HG02943 (cell line): ENCODE measurements at regions not wholly inside any gene's neighbourhood (a gene's known extent, or its start where the extent isn't known, plus 50 kb on each side); places are given as distances from the start of the nearest gene placed in this dataset.

Experiments
- ATAC-seq: cut with Tn5 transposase; IDR thresholded peaks from one replicate; pipeline ENCODE4 v1.9.1; 2021; ENCODE audit warnings: mild to moderate bottlenecking, low read depth, moderate library complexity; ENCODE audit not compliant: unreplicated experiment

DNA sequence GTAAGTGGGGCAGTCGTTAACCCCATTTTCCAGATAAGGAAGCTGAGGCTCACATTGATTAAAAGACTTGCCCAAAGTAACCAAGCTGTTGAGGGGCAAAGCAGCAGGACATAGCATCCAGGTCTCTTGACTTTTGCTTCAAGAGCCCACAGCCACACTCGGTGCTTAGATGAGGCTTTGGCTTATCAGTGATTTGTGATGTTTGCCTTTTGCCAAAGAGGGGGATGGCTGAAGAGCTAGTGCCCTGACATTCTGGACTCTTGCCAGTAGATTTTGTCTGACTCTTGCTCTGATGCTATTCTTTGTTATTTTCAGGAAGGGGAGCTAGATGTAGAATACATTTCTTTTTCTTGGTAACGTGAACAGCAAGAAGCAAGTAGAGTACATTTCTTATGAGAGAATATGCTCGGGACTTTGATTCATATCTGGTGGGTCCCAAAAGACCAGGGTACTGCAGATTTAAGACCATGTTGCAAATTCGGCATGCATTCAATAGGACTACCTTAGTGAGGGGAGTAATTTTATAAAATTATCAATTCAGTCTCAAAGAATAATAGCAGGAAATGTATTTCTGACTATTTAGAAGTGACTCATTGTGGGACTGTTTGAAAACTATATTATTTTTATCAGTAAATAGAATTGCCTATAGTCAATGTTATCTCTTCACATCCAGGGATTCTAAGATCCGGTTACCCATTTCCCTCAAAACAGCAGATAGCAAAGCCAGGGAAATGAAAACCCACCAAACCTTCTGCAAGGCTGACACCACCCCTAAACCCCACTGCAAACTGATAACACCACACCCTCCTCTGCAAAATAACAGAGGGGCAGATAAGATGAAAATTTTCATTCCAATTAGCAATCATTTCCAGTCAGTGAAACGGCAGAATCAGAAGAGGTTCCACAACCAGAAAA, 180.0 kb upstream of the BMPER start:
- ATAC-seq = no peak

DNA sequence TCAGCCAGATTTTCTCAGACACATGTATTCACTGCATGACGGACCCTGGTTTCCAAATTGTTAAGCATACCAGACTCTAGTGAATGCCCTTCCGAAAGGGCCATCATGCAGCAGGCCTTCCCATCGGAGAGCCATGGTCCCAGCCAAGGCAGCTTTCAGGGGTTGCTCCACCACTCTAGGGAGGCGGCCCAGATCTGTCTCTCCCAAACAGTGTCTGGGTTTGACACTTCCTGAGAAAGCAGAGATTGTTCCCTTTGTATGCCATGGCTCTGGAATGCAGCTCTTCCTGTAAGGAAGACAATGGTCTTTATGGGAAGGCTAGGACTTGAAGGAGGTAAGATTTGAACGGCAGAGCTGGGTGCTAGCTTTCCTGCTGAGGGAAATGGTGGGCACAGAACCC, 178.8 kb upstream of the BMPER start:
- ATAC-seq = no peak

GRCh38 chr7:33727315-33727714, 178.0 kb upstream of the BMPER start:
- ATAC-seq = no peak

DNA sequence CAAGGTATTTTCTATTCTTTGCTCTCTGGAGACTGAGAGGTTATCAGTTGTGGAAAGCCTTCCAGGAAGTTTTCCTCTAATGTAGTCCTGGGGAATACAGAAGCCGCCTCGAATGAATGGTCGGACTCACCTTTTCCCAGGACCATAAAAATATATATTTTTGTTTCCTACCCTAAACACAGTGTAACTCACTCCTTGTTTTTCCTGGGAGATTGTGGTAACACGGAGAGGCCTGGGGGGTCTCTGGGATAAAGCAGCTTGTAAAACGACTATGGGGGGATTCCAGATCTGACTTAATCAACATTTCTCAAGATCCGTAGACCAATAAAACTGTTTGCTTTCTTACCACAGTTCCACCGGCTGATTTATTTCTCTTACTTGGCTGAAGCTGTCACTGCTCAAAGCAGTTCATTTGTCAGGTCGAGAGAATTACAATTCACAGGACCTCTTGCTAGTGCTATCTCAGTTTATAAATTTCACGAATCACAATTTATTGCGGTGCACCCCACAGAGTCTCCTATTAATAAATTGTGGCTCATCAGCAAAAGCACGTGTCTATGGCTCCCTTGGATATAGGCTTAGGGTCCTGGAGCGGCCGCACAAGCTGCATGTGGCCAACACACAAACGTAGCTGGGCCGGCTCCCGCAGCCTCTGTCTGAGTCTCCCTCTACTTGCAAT, 176.3 kb upstream of the BMPER start:
- ATAC-seq = no peak

- ATAC-seq = no peak
Measured at GRCh38 chr7:33729726-33730125, 175.6 kb upstream of the BMPER start.

DNA sequence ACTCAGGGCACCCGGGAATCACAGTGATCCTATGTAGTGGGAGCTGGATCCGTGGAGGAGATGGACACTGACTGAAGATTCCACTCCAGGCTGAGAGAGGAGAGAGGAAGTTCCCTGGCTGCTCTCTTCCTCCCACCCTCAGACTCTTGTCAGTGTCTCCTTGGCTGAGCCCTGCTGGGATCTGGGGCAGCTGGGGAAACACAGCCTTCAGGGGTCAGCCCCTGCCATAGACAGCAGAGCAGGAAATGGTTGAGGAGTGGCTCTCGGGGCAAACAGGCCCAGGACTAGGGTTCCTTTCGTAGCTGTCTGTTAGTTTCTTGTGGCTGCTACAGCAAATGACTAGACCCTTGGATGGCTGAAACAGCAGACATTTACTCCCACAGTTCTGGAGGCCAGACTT, 174.4 kb upstream of the BMPER start:
- no peak for ATAC-seq

DNA sequence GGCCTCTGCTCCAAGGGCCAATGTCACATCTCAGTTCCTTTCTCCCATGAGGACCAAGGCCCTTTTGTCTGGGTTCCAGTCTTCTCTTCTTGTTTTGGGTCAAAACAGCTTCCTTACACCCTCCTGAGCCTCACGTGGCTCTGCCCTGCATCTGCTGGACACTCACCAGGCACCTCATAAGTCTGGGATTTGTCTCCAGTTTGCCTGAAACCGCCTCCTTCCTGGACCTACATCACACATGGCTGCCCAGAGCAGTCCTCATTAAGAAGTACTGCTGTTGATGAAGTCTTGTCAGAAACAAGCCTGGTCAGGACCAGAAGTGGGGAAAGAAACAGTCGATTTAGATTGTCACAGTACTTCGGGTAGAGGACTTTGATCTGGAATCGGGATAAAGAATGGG, 173.4 kb upstream of the BMPER start:
- no peak for ATAC-seq

DNA sequence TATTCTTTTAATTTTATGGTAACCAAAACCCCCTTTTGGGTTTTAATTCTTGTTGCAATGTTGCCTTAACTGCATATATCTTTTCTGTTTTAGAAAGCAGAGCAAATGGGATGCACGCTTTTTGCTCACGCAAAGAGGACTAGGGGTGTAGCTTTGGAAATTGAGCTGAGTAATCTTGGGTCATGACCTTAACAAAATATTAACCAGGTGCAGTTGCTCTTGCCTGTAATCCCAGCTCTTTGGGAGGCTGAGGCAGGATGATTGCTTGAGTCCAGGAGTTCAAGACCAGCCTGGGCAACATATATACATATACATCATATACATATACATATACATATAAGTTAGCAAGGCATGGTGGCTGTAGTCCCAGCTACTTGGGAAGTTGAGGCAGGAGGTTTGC, 172.9 kb upstream of the BMPER start:
- no peak for ATAC-seq

GRCh38 chr7:33733870-33734650, 171.3 kb upstream of the BMPER start:
- ATAC-seq = no peak

- ATAC-seq = no peak
Measured at GRCh38 chr7:33735403-33735802, 169.9 kb upstream of the BMPER start.

DNA sequence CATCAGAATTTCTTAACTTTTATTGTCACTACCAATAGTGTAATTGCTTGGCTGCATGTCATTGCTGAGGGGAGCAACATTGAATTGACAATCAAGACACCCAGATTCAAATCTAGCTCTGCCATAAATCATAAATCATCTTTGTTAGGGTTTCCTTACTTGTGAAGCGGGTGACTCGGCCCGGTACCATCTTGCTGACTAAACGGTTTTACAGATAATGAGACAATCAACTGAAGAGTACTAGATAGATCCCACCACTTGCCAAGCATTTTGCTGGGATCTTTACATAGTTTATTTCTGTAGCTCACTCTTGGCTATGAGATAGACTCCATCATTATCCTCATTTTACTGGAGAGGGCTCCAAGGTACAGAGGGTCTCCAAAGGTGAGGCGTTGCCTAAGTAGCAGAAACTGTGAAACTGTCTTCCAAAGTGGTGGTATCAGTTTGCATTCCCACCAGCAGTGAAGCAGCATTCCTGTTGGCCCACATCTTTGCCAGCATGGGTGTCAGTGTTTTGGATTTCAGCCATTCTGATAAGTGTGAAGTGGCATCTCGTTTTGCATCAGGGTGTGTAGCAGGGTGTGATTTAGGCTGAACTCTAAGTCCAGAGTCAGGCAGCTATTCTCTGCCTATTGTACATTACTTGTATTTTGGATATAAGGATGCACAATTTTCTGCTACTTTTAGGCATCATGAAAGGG, 168.7 kb upstream of the BMPER start:
- ATAC-seq = no peak

- no peak for ATAC-seq
Measured at GRCh38 chr7:33738260-33738935, 166.9 kb upstream of the BMPER start.

GRCh38 chr7:33739286-33739685, 166.1 kb upstream of the BMPER start:
- no peak for ATAC-seq

DNA sequence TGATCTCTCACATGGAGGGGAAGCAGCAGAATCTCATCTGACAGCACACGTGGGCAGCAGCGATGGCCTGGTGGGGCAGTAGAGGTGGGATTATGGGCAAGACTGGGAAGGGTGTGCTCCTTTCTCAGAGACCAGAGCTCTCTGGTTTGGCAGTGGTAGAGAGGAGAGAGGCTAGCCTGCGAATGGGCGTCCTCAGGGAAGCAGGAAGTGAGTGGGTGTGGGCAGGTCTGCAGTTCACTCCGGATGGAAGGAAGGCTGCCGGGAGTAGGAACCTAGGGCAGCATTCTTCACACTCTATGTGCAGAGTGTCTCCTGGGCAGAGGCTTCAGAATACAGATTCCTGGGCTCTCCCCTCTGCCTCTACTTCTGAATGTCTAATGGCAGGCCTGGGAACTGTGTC, 162.8 kb upstream of the BMPER start:
- ATAC-seq = no peak

DNA sequence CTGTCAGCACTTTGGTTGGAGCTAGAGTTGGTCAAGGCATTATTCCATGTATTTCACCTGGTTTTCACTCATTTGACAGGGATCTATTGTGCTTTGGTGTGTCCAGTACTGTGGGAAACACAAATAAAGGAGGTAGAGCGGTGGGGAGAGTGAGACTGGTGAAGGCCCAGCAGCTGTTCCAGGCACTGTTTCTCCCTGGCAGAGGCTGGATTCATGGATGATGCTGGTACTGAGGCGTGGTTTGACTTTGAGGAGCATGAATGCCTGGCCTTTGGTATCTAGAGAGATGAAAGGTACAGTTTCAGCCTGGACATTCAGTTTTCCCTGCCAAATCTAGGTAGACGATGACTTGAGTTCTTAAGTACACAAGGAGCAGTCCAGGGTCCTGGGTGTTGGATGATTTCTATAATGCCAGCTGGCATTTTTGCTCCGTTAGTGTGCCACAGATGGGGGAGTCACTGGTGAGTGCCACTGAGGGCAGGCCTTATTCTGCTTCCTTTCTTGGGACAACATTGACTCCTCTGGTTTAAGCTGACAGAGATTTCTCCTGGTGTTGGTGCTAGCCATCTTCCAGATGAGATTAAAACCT, 162.2 kb upstream of the BMPER start:
- ATAC-seq = no peak

DNA sequence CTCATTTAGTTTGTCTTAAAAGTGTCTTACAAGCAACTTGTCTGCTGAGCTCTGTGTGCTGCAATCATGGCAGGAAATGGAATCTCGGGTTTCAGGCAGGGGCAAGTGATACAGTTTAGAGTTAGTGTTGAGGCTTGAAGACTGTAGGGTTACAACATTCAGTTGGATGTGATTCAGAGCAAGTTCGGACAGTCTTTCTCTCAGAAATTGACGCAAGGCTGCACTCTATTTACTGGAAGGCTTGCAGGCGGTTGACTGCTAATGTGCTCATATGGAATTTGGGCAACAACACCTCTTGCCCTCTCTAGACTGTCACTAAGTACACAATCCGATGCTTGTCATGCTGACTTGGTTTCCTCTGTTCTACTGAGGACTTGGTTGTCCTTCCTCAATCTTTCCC, 161.7 kb upstream of the BMPER start:
- no peak for ATAC-seq

GRCh38 chr7:33744293-33745075, 160.9 kb upstream of the BMPER start:
- no peak for ATAC-seq

GRCh38 chr7:33745934-33746333, 159.4 kb upstream of the BMPER start:
- ATAC-seq = no peak

DNA sequence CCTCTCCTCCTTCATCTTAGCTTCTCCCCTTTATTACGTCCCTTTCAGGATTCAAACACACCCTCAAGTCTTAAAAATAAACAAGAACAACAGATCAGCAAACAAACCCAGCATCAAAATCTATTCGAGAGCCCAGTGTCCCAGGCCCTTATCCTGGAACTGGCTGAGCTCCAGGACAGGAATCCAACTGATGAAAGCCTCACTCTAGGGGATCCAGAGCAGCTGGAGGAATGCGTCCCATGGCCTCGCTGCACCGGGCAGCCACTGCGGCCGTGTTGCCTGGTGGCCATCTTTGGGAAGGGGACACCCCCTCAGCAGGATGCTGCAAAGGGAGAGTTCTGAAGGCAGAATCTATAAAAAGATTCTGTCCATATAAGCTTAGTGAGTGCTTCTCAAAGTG, 156.5 kb upstream of the BMPER start:
- ATAC-seq = no peak
